Astrocyte (in vitro differentiated cells and primary cell): ENCODE measurements at regions not wholly inside any gene's neighbourhood (a gene's known extent, or its start where the extent isn't known, plus 50 kb on each side); places are given as distances from the start of the nearest gene placed in this dataset.
"Not testable (repeated sequence)": the region's sequence is repeated elsewhere in the genome, so short reads cannot be mapped to it uniquely, and the experiment has no call there.

Source experiments
- DNase-seq: peaks from one replicate; pipeline ENCODE4 v3.0.0-alpha.2; 2010; ENCODE audit warnings: low read depth
- FAIRE-seq: peaks from 2 replicates; lab custom pipeline; 2011; peaks lifted over from hg19 to GRCh38; lab: Jason Lieb, UNC
- H2AFZ ChIP-seq: 2 replicates; pipeline ENCODE4 v1.6.0; 2012; ENCODE audit warnings: low read depth, low read length, inconsistent platforms
- H3K27ac ChIP-seq: 2 replicates; pipeline ENCODE4 v1.5.1; 2011; ENCODE audit warnings: low read depth, low read length, inconsistent platforms
- H3K27me3 ChIP-seq: 2 replicates; pipeline ENCODE4 v1.6.0; 2011; ENCODE audit warnings: low read length, inconsistent platforms; ENCODE audit not compliant: insufficient read depth
- H3K36me3 ChIP-seq: 2 replicates; pipeline ENCODE4 v1.5.1; 2011; ENCODE audit warnings: low read length, inconsistent platforms; ENCODE audit not compliant: insufficient read depth
- H3K4me1 ChIP-seq: 2 replicates; pipeline ENCODE4 v1.5.1; 2011; ENCODE audit warnings: low read length, inconsistent platforms; ENCODE audit not compliant: insufficient read depth
- H3K4me2 ChIP-seq: 2 replicates; pipeline ENCODE4 v1.6.0; 2012; ENCODE audit warnings: low read length, inconsistent platforms
- H3K4me3 ChIP-seq: 2 replicates; pipeline ENCODE4 v1.5.1; 2011; ENCODE audit warnings: low read depth, mild to moderate bottlenecking, low read length, inconsistent platforms; ENCODE audit not compliant: insufficient read depth
- H3K79me2 ChIP-seq: 2 replicates; pipeline ENCODE4 v1.6.0; 2012; ENCODE audit warnings: mild to moderate bottlenecking, low read length, inconsistent platforms; ENCODE audit not compliant: insufficient read depth
- H3K9ac ChIP-seq: 2 replicates; pipeline ENCODE4 v1.6.0; 2012; ENCODE audit warnings: mild to moderate bottlenecking, low read length, inconsistent platforms
- H3K9me3 ChIP-seq: 2 replicates; pipeline ENCODE4 v1.5.1; 2012; ENCODE audit warnings: low read depth, mild to moderate bottlenecking, low read length, inconsistent platforms; ENCODE audit not compliant: insufficient read depth
- H4K20me1 ChIP-seq: 2 replicates; pipeline ENCODE4 v1.6.0; 2012; ENCODE audit warnings: low read length, inconsistent platforms; ENCODE audit not compliant: insufficient read depth
- H3K27ac Mint-ChIP-seq: one replicate; pipeline ENCODE4 v1.8.0; 2021; ENCODE audit warnings: mild to moderate bottlenecking, mixed read lengths; ENCODE audit not compliant: unreplicated experiment
- H3K27me3 Mint-ChIP-seq: one replicate; pipeline ENCODE4 v1.8.0; 2021; ENCODE audit warnings: low read depth, mixed read lengths; ENCODE audit not compliant: unreplicated experiment
- H3K36me3 Mint-ChIP-seq: one replicate; pipeline ENCODE4 v1.8.0; 2021; ENCODE audit warnings: low read depth, mixed read lengths; ENCODE audit not compliant: unreplicated experiment
- H3K4me1 Mint-ChIP-seq: one replicate; pipeline ENCODE4 v1.8.0; 2021; ENCODE audit warnings: low read depth, mixed read lengths; ENCODE audit not compliant: unreplicated experiment
- H3K4me3 Mint-ChIP-seq: one replicate; pipeline ENCODE4 v1.8.0; 2021; ENCODE audit warnings: mild to moderate bottlenecking, moderate library complexity, mixed read lengths; ENCODE audit not compliant: unreplicated experiment
- H3K9me3 Mint-ChIP-seq: one replicate; pipeline ENCODE4 v1.8.0; 2021; ENCODE audit warnings: mild to moderate bottlenecking, mixed read lengths; ENCODE audit not compliant: unreplicated experiment
- CTCF ChIP-seq: IDR thresholded peaks from 2 replicates; pipeline ENCODE4 v1.5.1; 2011; ENCODE audit warnings: low read depth, mild to moderate bottlenecking, inconsistent platforms, low read length, moderate library complexity; ENCODE audit not compliant: insufficient read depth
- EZH2 ChIP-seq: IDR thresholded peaks from 2 replicates; pipeline ENCODE4 v1.6.1; 2012; ENCODE audit warnings: mild to moderate bottlenecking, low read length, inconsistent platforms; ENCODE audit not compliant: insufficient read depth

- Mint-ChIP-seq H3K27ac (peak overlapping the region; percentile 72), H3K9me3 (peaks cover 1% of the 10 kb centered on the region), H3K27me3 (peaks cover 19% of the 10 kb centered on the region), H3K4me3 (no peak overlapping the region), H3K36me3 (peaks cover 1% of the 10 kb centered on the region), H3K4me1 (peaks cover 5% of the 10 kb centered on the region)
- Histone ChIP-seq H2AFZ (no peak overlapping the region), H4K20me1 (no peaks in the 10 kb centered on the region), H3K4me3 (no peak overlapping the region), H3K27ac (no peak overlapping the region), H3K4me2 (no peak overlapping the region), H3K79me2 (no peaks in the 10 kb centered on the region), H3K27me3 (peaks cover 9% of the 10 kb centered on the region), H3K4me1 (no peaks in the 10 kb centered on the region), H3K36me3 (no peaks in the 10 kb centered on the region), H3K9ac (no peak overlapping the region), H3K9me3 (no peaks in the 10 kb centered on the region)
- TF ChIP-seq CTCF (no peak), EZH2 (no peak)
- FAIRE-seq (no peak), DNase-seq (no peak)
Observed at GRCh38 chr1:203995228-203995627, 77.7 kb upstream of the SOX13 start.

GRCh38 chr1:203996126-203996525 is 76.8 kb upstream of the SOX13 start:
- Histone ChIP-seq H3K9me3 (no peaks in the 10 kb centered on the region), H3K36me3 (no peaks in the 10 kb centered on the region), H3K27me3 (peaks cover 9% of the 10 kb centered on the region), H3K27ac (no peak overlapping the region), H4K20me1 (no peaks in the 10 kb centered on the region), H3K4me3 (no peak overlapping the region), H3K4me1 (no peaks in the 10 kb centered on the region), H2AFZ (no peak overlapping the region), H3K9ac (no peak overlapping the region), H3K4me2 (no peak overlapping the region), H3K79me2 (no peaks in the 10 kb centered on the region)
- H3K4me1 Mint-ChIP-seq, result peaks cover 6% of the 10 kb centered on the region
- peaks cover 1% of the 10 kb centered on the region for H3K36me3 Mint-ChIP-seq
- TF ChIP-seq EZH2 (no peak), CTCF (no peak)
- H3K9me3 Mint-ChIP-seq, result peaks cover 5% of the 10 kb centered on the region
- FAIRE-seq, result no peak
- peaks cover 19% of the 10 kb centered on the region for H3K27me3 Mint-ChIP-seq
- no peak overlapping the region for H3K27ac Mint-ChIP-seq
- H3K4me3 Mint-ChIP-seq, result no peak overlapping the region
- no peak for DNase-seq

GRCh38 chr1:203998571-203998970 is 74.3 kb upstream of the SOX13 start:
- not testable (repeated sequence) for H4K20me1 ChIP-seq, H3K27me3 ChIP-seq, H3K4me3 Mint-ChIP-seq, H3K36me3 ChIP-seq, H3K9me3 ChIP-seq, H3K4me1 Mint-ChIP-seq, H3K4me1 ChIP-seq, H3K9ac ChIP-seq, H3K36me3 Mint-ChIP-seq, H3K4me2 ChIP-seq, H3K9me3 Mint-ChIP-seq, H3K27ac Mint-ChIP-seq, H3K27ac ChIP-seq, DNase-seq, H3K4me3 ChIP-seq, FAIRE-seq, H2AFZ ChIP-seq, H3K79me2 ChIP-seq
- peaks cover 19% of the 10 kb centered on the region for H3K27me3 Mint-ChIP-seq
